ENCODE measurements at regions not wholly inside any gene's neighbourhood (a gene's known extent, or its start where the extent isn't known, plus 50 kb on each side); places are given as distances from the start of the nearest gene placed in this dataset.

DNA sequence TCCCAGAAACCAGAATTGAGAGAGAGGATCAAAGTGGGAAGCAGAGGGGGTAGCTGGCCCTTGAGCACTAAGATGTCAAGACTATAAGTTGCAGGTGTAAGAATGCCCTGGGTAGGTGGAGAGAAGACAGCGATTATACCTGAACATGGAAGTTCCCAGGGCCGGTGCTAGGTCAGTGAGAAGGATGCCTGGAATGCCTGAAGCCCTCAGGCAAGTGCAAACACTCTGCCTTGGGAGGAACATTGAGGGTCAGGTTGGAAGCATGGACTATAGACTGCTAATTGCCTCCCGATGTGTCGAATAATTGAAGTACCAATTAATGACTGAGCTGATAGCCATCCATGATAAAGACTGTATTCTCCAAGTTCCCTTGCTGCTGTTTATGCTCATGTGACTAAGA is 185.5 kb downstream of the DMRT2 start:
- no peaks in the 10 kb centered on the region for H3K79me2 ChIP-seq (ENCODE audit: insufficient read depth, low read length)
- TF ChIP-seq FOSL1 (IDR thresholded peaks at IDR 0.05; ENCODE audit: low read depth), result no peak
- TF ChIP-seq, protein P1, sequence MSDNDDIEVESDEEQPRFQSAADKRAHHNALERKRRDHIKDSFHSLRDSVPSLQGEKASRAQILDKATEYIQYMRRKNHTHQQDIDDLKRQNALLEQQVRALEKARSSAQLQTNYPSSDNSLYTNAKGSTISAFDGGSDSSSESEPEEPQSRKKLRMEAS (IDR thresholded peaks at IDR 0.05), result no peak
- TF ChIP-seq POLR2AphosphoS5 (IDR thresholded peaks at IDR 0.05; ENCODE audit: low read depth, low read length), result no peak
- TF ChIP-seq RAD21 (IDR thresholded peaks at IDR 0.05; ENCODE audit: low read depth), result no peak
- no peak for TF ChIP-seq CEBPB (IDR thresholded peaks at IDR 0.05; ENCODE audit: low read depth)
- TF ChIP-seq, protein P2, sequence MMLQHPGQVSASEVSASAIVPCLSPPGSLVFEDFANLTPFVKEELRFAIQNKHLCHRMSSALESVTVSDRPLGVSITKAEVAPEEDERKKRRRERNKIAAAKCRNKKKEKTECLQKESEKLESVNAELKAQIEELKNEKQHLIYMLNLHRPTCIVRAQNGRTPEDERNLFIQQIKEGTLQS (IDR thresholded peaks at IDR 0.05), result no peak
- no peak for TF ChIP-seq EGR1 (IDR thresholded peaks at IDR 0.05; ENCODE audit: low read depth)
- TF ChIP-seq POLR2A (IDR thresholded peaks at IDR 0.05; ENCODE audit: borderline replicate concordance, extremely low read depth, insufficient read depth, insufficient read length), result no peak
- no peak for TF ChIP-seq ELF1 (IDR thresholded peaks at IDR 0.05; ENCODE audit: borderline replicate concordance, low read depth)
- TF ChIP-seq JUND (IDR thresholded peaks at IDR 0.05), result no peak
- TF ChIP-seq EZH2phosphoT487 (IDR thresholded peaks at IDR 0.05; ENCODE audit: borderline replicate concordance), result no peak
- TF ChIP-seq TCF7L2 (IDR thresholded peaks at IDR 0.05; ENCODE audit: borderline replicate concordance, extremely low read depth, insufficient read depth, insufficient read length), result no peak
- TF ChIP-seq YY1 (IDR thresholded peaks at IDR 0.05; ENCODE audit: extremely low read depth, insufficient replicate concordance, low read depth, low read length), result no peak
- TF ChIP-seq CBX3 (IDR thresholded peaks at IDR 0.05; ENCODE audit: low read depth), result no peak
- TF ChIP-seq EZH2 (IDR thresholded peaks at IDR 0.05), result no peak
- no peak for TF ChIP-seq ZNF274 (IDR thresholded peaks at IDR 0.05; ENCODE audit: low read depth, low read length)
- TF ChIP-seq, protein P3, sequence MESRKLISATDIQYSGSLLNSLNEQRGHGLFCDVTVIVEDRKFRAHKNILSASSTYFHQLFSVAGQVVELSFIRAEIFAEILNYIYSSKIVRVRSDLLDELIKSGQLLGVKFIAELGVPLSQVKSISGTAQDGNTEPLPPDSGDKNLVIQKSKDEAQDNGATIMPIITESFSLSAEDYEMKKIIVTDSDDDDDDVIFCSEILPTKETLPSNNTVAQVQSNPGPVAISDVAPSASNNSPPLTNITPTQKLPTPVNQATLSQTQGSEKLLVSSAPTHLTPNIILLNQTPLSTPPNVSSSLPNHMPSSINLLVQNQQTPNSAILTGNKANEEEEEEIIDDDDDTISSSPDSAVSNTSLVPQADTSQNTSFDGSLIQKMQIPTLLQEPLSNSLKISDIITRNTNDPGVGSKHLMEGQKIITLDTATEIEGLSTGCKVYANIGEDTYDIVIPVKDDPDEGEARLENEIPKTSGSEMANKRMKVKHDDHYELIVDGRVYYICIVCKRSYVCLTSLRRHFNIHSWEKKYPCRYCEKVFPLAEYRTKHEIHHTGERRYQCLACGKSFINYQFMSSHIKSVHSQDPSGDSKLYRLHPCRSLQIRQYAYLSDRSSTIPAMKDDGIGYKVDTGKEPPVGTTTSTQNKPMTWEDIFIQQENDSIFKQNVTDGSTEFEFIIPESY (IDR thresholded peaks at IDR 0.05; ENCODE audit: extremely low read depth, insufficient replicate concordance, low read length), result no peak
- TF ChIP-seq SIN3A (IDR thresholded peaks at IDR 0.05; ENCODE audit: low read depth), result no peak
- no peak for TF ChIP-seq SRF (IDR thresholded peaks at IDR 0.05; ENCODE audit: low read depth)
- TF ChIP-seq SP1 (IDR thresholded peaks at IDR 0.05; ENCODE audit: low read depth), result no peak
- H4K20me1 ChIP-seq (ENCODE audit: insufficient read depth), result no peaks in the 10 kb centered on the region
- BruUV-seq (replicated peaks), result no TSS peak
- no peak overlapping the region for H3K27ac ChIP-seq (ENCODE audit: low read depth, low read length)
- no peak for DNase-seq (ENCODE audit: low read depth, low spot score)
- RAD21 ChIA-PET (ENCODE audit: low non-redundant PET in 1 of 2, low total read pairs in 2 of 2, uncharacterized antibody in 2 of 2, unreplicated experiment in 2 of 2), result no interaction called here
- no peak overlapping the region for H3K9ac ChIP-seq (ENCODE audit: low read length)
- no peak overlapping the region for H3K4me2 ChIP-seq (ENCODE audit: low read length)
- H3K9me2 ChIP-seq (ENCODE audit: insufficient read depth), result no peaks in the 10 kb centered on the region
- intact Hi-C loops (cut with micrococcal nuclease), result no loop called here
- no peaks in the 10 kb centered on the region for H3K4me1 ChIP-seq (ENCODE audit: control insufficient read depth in 1 of 2, insufficient read depth in 2 of 2, low read length in 2 of 2)
- H3K9me3 ChIP-seq (ENCODE audit: control insufficient read depth in 1 of 2, insufficient read depth in 1 of 2, low read depth in 1 of 2, low read length in 2 of 2), result peaks cover 0 to 25% of the 10 kb centered on the region in 2 experiments; a peak in 2 of 4 replicates
- H3K27me3 ChIP-seq (ENCODE audit: insufficient read depth, low read length), result no peaks in the 10 kb centered on the region
- no peak for ATAC-seq
- CTCF ChIA-PET, result no interaction called here
- no peaks in the 10 kb centered on the region for H3K36me3 ChIP-seq (ENCODE audit: control insufficient read depth in 1 of 2, insufficient read depth in 2 of 2, low read length in 2 of 2)
- no peak overlapping the region for H2AFZ ChIP-seq (ENCODE audit: low read depth, low read length, poor library complexity, severe bottlenecking)
- H3K4me3 ChIP-seq (replicated peaks in 1 of 2; ENCODE audit: low read depth in 1 of 2, low read length in 2 of 2), result no peak overlapping the region
- POLR2A ChIA-PET, result no interaction called here

Data from HCT116 (cell line).